GM18519 (cell line): ENCODE measurements at regions not wholly inside any gene's neighbourhood (a gene's known extent, or its start where the extent isn't known, plus 50 kb on each side); places are given as distances from the start of the nearest gene placed in this dataset.

ENCODE experiments used
- ATAC-seq: cut with Tn5 transposase; IDR thresholded peaks from one replicate; pipeline ENCODE4 v1.9.1; 2021; ENCODE audit warnings: mild to moderate bottlenecking, moderate library complexity; ENCODE audit not compliant: unreplicated experiment, low FRiP score

DNA sequence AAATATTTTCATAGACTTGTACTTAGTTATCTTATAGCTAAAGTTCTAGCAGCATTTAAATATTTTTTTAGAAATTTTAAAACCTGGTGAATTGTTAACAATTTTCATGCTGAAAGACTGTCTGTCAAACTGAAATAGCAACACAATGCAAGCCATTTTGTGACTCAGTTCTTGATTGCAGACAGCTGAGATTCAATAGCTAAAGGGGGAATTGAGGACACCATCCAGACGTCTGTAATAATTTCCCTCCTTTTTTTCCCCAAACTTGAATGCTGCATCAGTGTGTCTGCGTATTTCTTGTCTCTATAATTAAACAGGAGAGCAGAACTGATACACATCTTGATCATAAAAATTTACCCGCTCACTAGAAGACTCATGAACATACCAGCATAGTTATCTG lies 468.3 kb downstream of the GBE1 start:
- no peak for ATAC-seq

GRCh38 chr3:81291586-81291985 lies 469.9 kb downstream of the GBE1 start:
- ATAC-seq, result no peak

- no peak for ATAC-seq
These were observed 471.8 kb downstream of the GBE1 start for GRCh38 chr3:81289676-81290075.

DNA sequence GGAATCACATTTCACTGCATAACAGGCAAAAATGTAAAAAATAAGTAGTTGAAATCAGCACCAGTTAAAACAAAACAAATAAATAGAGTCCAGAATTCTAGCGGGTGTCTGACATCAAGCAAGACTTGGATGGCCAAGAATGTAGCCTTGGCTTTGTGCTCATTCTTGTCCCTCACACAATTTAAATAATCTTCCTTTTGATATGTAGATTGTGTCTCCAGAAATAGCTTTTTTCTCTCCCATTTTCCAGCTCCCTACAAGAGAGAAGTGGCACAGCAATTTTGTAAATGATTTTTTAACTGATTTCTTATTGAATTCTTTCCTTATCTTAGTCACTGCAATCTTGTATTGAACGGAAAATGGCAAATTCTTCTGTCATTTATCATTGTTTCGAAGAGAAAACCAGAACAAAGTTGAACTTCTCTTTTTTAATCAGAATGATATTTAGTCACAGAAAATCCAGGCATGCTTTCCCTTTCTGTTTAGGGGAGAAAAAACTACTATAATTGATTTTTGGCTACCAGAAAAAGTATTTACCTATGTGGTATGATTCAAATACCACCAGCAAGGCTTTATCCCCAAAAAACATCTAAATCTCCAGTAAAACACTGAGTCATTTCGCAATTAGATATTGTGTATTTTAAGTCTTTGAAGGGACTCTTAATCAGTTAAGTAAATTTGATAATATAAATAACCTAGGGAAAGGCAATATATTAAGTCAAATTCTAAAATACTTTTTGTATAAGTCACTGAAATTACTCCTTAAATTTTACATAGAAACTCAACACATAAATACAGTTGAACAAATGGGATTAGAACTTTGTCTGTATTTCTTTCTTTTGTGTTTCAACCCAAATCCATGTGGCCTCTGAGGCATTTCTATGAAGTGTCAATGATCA lies 481.7 kb downstream of the GBE1 start:
- ATAC-seq, result no peak

- ATAC-seq, result no peak
These were observed 483.6 kb downstream of the GBE1 start for GRCh38 chr3:81277853-81278252.

- no peak for ATAC-seq
These were observed 486.8 kb downstream of the GBE1 start for GRCh38 chr3:81274671-81275070.

DNA sequence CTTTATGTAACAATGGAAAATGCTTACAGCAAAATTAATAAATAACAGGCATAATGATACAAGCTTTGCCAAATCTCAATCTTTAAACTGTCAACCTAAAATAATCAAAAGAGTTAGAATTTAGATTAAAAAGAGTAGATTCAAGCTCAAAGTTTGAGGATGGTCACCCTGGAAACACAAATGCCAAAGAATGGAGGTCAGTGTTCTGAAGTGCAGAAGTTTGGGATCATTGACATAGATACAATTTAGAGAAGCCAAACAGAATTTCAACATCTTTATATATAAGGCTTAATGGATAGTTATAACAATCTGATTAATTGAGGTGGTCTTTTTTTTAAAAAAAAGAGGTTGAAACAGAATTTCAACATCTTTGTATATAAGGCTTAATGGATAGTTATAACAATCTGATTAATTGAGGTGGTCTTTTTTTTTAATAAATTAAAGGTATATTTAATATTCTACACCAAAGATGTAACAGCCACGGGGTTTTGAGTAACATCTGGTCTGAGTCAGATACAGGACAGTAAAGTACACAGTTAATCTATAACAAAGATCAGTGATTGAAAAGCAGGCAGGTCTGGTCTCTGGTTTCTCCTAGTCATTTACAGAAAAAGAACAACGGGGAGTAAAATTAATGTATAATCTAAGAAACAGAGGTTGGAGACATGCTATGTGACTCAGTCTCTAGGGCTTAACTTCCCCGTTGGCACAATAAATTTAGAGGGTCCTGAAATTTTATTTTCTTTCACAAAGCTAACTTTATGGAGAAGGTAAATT lies 490.7 kb downstream of the GBE1 start:
- no peak for ATAC-seq

DNA sequence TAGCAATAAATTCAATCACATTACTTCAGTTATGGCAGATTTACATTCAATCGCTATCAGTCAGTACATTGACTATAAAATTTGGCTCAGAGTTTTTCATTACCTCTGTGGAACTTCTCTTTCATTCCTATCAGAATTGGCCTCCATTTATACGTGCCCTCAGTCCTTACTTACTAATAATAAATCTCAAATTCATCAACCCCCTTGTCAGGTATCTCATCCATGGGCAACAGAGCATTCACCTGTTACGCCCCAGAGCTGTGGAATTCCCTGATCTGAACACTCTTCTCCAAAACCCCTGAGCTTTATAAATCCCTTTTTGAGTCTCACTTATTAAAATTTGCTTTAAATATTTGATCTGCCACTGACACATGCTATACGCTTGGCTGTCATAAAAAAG lies 492.9 kb downstream of the GBE1 start:
- ATAC-seq, result no peak

GRCh38 chr3:81261996-81262395 lies 499.4 kb downstream of the GBE1 start:
- no peak for ATAC-seq

DNA sequence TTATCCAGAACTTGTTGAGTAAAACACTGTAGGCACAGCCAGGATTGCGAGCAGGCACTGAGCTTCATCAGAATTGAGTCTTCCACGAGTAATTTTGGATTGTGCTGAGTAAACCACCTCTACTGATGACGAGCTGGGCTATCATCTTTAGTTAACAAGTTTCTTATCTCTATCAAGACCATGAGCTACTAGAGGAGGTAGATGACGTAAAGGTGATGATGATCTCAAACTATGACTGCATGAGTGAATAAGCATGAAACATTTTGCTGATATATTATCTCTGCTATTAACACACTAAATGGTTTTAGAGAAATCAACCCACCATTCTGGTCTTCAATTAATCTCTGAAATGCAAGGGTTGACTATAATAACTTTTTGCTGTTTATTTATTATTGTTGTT lies 506.0 kb downstream of the GBE1 start:
- ATAC-seq, result no peak

- no peak for ATAC-seq
These were observed 510.3 kb downstream of the GBE1 start for GRCh38 chr3:81251096-81251495.

GRCh38 chr3:81249540-81250029 lies 511.9 kb downstream of the GBE1 start:
- peak; percentile 59 for ATAC-seq

- no peak for ATAC-seq
These were observed 515.9 kb downstream of the GBE1 start for GRCh38 chr3:81245501-81245900.

DNA sequence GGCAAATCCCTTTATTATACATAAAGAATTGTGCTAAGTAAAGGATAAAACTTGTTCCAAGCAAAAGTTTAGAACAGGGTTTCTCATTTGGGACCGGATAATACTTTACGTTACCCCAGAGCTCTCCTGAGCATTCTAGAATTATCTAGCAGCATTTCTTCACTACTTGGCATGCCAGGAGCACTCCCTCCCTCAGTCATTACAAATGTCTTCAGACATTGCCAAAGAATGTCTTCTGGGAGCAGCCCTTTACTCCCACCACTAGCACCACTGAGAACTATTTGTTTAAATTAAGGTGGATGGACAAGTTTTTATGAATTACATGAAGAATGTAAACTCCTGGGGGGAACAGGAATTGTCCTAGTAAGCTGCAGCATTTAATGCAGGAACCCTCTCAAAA lies 516.4 kb downstream of the GBE1 start:
- no peak for ATAC-seq

GRCh38 chr3:81244231-81244630 lies 517.2 kb downstream of the GBE1 start:
- no peak for ATAC-seq

- ATAC-seq, result peak; percentile 60
These were observed 518.6 kb downstream of the GBE1 start for GRCh38 chr3:81242871-81243270.

GRCh38 chr3:81237181-81237580 lies 524.3 kb downstream of the GBE1 start:
- no peak for ATAC-seq

DNA sequence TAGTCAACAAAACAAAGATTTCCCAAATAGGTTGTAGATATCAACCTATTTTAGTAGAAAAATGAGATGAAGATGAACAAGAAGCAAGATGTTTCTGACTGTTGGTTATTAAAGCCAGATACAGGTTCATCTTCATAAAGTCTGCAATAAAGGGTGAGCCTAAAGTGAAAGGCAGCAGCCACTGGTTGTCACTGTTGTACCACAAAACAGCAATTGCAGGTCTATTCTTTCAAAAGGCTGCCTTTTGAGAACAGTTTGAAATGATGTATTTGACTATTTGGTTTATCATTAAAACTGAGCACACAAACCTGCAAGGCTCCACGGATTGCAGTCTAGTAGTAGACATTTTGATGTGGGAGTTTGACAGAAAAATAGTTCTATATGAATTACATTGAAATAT lies 543.4 kb downstream of the GBE1 start:
- ATAC-seq, result no peak

DNA sequence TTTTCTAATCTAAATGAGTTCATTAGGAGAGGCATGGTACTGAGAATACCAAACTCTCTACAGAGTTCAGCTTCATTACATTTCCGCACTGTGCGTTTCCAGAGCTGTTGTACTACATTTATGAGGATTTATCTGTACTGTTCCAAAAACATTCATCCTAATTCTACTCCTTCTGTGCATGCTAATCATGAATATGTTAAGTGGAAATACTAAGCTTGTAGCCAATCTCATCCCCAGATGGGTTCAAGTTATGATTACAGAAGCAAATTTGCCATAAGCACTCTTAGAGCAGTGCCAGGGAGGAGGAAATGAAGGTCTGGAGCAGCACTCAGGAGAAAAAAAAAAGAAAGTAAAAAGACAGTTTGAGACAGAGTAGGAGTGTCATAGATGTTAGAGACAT lies 544.3 kb downstream of the GBE1 start:
- no peak for ATAC-seq

DNA sequence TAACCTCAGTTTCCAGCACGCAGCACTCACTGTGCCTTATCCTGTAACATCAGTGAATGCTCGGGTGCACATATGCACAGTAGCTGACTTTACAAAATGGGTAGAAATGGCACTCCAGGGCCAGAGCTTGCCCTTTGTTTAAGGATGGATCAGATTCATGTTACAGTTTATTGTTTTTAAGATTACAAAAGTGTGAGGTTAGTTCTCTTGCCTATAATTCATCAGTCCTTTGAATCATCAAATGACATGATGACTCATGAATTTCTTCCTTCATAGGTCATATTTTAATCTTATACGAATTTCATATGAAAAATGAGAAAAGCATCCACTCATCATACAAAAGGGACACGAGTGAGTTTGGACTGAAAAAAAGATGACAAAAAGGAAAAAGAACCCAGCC lies 545.3 kb downstream of the GBE1 start:
- no peak for ATAC-seq

DNA sequence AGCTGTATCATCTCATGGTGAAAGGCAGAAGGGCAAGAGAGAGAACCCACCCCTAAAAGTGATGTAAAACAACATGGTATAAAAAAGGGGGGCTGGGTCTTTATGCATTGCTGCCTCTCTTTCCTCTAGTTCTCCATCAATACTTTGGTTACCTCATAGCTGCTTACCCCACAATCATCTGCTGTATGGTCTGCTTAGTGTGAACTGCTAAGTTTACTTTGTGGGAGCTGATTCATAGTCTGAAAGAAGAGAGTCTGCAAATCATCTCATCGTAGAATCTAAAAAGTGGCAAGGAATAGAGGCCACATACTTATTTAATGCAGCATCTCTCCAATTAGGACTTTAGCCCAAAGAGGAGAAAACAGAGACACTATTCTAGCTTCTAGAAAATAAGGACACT lies 546.8 kb downstream of the GBE1 start:
- no peak for ATAC-seq

DNA sequence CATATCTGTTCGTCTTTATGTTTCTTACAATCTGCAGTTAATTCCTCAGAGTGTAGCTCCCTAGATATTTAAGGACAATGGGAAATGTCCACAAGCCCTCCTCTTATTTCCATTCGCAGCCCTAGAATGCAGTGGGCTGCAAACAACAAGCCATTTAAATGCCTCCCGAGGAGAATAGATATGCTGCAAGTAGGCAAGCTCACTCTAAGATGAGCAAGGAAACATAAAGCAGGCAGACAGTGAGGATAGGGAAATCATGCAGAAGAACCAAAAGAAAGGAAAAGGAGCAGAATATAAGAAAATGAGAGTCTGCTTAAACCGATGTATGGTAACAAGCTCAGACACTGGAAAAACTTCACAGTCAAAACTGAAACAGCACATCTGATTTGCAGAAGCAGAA lies 561.9 kb downstream of the GBE1 start:
- ATAC-seq, result no peak
